ENCODE measurements at regions not wholly inside any gene's neighbourhood (a gene's known extent, or its start where the extent isn't known, plus 50 kb on each side); places are given as distances from the start of the nearest gene placed in this dataset.
A peak's percentile ranks its signal among the peaks of the same experiment; 100 is the strongest.
"Not testable (repeated sequence)": the region's sequence is repeated elsewhere in the genome, so short reads cannot be mapped to it uniquely, and the experiment has no call there.

- DNase-seq (ENCODE audit: low read depth, low spot score) = no peak
Observed at GRCh38 chrX:109782994-109783700, 50.1 kb upstream of the ACSL4 start.

DNA sequence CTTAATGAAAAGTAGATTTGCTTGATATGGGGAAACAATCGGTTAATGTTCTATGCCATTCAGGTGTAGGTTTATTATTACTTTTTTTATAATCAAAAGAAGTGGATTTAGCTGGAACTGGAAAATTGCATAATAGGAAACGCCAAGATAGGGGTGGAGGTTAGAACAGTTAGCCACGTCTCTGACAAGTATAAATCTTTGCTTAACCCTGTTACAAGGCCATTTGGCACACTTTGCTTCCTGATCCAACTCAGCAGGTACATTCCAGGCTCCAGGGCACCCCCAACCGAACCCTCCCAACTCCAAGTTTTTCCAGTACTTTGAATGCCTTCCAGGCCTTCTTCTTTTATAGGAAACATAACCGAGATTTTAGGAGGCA is 50.6 kb upstream of the ACSL4 start:
- no peak for DNase-seq (ENCODE audit: low read depth, low spot score)

DNA sequence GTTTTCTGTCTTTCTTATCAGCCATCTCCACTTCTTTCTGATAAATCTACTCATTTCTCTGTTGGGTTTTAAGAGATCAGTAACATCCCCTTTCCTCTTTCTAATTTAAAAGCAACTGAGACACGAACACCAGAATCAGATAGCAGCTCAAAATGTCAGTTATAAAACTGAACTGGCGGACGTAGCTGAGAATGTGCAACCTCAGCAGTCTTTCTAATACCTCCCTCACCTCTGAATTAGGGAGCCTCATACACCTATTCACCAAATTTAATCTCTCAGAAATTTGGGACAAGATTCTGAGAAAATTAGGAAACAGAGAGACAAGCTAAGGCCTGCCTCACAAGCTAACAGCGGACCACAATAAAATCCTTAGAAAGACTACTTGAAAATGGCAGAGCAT is 52.0 kb upstream of the ACSL4 start:
- no peak for DNase-seq (ENCODE audit: low read depth, low spot score)

DNA sequence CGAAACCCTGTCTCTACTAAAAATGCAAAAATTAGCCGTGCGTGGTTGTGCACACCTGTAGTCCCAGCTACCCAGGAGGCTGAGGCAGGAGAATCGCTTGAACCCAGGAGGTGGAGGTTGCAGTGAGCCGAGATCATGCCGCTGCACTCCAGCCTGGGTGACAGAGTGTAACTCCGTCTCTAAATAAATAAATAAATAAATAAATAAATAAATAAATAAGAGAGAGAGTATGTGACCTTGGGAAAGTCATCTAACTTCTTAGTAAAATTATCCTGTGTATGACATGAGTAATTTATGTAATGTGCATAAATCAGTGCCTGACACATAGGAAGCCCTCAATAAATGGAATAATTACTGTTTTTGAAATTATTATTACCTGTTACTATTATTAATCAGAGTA is 57.5 kb upstream of the ACSL4 start:
- DNase-seq (ENCODE audit: low read depth, low spot score) = not testable (repeated sequence)

DNA sequence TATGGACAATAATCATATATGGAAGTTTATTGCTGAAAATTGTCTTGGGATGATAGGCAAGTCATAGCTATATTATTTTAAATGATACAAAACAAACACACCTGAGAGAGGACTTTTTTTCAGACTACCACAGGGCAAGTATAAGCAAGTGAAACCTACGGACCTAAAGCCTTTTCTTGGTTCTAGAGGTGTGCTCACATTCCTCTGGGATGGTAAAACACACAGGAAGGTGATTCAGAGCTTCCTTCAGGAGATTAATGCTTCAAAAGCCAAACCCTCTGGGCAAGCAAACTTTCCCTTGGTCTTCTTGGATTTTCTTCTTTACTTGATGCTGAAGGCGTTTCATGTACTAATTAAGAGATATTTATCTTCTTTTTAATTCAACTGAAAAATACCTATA is 60.1 kb upstream of the ACSL4 start:
- DNase-seq (ENCODE audit: low read depth, low spot score) = no peak

- no peak for DNase-seq (ENCODE audit: low read depth, low spot score)
Observed at GRCh38 chrX:109795682-109796081, 62.6 kb upstream of the ACSL4 start.

DNA sequence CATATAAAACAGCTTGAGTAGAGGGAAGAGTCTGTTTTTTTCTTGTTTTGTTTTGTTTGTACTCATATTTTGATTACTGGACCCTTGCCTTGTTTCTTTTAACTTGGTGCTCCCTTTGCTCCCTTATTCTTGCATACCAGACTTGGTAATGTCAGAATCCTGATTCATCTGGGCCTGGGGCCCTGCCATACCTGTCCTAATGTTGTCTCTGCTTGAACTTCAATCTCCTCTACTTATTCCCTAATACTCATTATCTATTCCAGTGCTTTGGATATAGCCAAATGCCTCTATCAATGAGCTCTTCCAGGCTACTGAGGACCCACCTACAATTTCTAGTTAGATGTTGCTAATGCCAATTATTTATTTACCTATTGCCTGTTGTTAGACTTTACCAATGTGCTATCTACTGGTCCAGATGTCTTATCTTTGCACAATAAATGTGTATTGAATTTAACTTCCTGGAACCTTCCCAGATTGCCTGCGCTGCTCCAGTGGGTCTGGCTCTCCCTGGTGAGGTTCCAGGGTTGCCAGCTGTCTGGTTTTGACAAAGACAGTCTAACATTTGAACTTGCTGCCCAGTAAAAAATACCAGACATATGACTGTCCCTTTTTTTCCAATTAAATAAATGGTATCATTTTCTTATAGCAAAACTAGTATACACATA is 64.4 kb upstream of the ACSL4 start:
- DNase-seq (ENCODE audit: low read depth, low spot score) = no peak

DNA sequence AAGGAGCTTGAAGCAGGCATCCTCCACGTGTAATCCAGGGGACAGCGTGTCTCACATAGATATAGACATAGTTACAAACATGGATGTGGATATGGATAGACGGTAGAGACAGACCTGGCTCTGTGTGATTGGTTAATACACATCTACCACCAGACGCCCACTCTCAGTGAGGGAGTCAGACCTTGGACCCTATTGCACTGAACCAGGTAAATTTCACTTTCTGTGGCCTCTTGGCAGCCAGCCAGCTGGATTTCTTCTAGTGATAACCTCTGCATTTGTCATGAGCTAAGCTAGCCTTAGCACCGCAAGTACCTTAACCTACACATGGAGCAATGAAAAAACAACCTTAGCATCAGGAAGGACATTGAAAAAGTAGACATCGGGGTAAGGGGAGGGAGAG is 79.2 kb upstream of the ACSL4 start:
- DNase-seq (ENCODE audit: low read depth, low spot score) = no peak

DNA sequence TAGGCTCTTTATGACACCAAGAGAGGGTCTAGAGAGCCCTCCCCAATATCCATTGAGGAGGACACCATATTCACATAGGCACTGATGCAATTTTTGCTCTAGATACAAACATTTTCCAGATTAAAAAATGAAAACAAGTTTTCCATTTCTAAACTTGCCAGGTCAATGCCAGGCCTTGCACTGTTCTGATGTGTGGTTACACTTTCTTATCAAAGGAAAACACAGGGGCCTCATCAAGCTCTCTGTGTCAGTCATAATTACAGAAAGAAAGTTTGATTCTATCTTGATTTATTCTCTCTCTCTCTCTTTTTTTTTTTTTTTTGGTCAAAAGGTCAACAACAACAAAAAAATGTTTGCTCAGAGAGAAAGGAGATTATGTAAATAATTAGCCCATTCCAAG is 80.2 kb upstream of the ACSL4 start:
- DNase-seq (ENCODE audit: low read depth, low spot score) = no peak

DNA sequence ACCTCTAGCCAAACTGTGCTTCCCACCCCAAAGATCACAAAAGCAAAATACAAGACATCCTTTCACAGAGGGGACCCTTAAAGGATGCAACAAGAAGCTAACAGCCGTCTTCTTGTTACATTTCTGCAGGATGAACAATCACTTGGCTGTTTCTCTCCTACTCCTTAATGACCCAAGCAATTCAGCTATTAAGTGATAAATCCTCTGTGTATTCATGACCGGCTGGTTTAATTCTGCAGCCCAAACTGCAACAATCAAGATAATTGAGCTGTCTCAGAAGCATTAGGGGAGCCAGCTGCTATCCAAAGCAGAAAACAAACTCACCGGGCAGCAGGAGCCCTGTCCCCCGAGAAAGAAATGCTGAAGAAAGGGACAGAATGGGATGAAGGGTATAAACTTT is 85.9 kb upstream of the ACSL4 start:
- DNase-seq (ENCODE audit: low read depth, low spot score) = no peak

DNA sequence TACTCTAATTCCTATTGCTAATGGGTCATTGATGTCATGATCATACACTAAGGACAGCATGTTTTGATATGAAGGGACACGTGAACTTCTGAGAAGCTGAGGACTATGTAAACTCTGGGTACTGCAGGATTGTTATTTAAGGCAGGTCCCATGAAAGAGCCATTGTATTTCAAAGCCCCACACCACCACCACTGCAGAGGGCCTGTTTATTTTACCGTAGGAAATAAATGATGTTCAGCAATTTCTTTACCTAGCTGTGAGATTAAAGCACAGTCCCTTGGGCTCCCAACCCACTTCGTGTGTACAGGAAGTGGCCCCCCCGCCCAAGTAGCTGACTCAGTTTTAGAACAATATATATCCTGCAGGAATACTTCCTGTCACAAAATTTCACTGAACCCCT is 89.8 kb upstream of the ACSL4 start:
- DNase-seq (ENCODE audit: low read depth, low spot score) = no peak

GRCh38 chrX:109826954-109827708 is 94.1 kb upstream of the ACSL4 start:
- peak; percentile 77 for DNase-seq (ENCODE audit: low read depth, low spot score)

GRCh38 chrX:109827772-109828171 is 94.7 kb upstream of the ACSL4 start:
- no peak for DNase-seq (ENCODE audit: low read depth, low spot score)

DNA sequence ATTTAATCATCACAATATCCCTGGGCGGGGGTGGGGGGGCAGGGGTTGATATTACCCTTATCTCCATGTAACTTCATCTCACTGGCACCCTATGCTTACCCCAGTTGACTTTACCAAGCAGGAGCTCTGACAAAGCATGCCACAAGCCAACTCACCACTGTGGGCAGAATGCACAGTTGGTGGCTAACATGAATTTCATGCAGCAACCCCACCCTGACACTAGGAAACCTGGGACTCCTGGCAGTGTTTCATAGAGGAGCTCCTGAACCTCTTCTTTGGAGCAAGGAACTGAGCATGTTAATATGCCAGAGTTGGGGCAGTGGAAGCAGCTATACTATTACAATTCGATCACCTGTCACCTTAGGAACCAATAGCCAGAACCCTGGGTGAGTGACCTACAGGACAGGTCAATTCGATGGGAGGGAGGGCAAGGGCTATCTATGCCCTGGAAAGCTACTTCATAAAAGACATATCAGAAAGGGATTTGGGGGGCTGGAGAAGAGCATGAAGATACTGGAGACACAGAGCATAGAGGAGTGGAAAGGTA is 97.2 kb upstream of the ACSL4 start:
- DNase-seq (ENCODE audit: low read depth, low spot score) = no peak

DNA sequence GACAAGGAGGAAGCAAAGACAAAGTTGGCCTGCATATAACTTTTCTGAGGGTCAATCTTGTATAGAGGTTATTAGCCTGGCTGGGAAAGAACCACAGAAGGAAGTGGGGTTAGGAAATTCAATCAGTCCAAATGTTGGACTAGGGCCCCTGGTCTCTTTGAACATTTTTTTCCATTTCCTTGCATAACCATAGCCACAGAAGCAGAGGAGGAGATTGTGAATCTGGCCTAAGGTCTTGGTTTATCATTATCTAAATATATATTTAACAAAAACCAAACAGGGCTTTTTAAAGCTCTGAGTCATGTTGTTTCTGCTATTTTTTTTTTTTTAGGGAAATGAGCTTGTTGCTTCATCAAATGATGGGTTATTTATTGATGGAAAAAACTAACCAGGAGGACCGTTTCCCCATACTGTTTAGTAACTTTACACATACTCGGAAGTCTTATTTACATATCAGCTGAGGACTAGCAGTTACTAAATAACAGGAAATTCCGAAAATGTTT is 97.7 kb upstream of the ACSL4 start:
- no peak for DNase-seq (ENCODE audit: low read depth, low spot score)

DNA sequence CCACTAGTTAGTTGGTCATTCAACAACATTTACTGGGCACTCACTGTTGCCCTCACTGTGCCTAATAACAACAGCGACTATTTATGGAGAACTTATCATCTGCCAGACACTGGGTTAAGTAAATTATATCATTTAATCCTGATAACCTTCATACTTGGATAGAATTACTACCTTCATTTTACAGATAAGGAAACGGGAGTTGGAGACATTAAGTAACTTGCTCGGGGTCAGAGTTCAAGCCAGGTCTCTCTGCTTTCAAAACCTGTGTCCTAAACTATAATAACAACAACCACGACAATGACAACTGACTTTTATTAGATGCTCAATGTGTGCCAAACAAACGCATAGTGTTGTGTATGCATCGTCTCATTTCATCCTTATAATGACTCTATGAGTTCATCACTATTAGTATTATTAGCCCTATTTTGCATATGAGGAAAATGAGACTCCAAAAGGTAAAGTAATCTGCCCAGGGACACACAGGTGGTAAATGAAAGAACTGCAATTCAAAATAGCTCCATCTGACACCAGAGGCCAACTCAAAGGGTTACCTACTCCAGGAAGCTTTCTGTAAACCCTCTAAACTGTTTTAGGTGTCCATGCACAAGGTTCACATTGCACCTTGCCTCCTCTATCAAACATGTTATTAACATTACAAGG is 98.4 kb upstream of the ACSL4 start:
- DNase-seq (ENCODE audit: low read depth, low spot score) = no peak

DNA sequence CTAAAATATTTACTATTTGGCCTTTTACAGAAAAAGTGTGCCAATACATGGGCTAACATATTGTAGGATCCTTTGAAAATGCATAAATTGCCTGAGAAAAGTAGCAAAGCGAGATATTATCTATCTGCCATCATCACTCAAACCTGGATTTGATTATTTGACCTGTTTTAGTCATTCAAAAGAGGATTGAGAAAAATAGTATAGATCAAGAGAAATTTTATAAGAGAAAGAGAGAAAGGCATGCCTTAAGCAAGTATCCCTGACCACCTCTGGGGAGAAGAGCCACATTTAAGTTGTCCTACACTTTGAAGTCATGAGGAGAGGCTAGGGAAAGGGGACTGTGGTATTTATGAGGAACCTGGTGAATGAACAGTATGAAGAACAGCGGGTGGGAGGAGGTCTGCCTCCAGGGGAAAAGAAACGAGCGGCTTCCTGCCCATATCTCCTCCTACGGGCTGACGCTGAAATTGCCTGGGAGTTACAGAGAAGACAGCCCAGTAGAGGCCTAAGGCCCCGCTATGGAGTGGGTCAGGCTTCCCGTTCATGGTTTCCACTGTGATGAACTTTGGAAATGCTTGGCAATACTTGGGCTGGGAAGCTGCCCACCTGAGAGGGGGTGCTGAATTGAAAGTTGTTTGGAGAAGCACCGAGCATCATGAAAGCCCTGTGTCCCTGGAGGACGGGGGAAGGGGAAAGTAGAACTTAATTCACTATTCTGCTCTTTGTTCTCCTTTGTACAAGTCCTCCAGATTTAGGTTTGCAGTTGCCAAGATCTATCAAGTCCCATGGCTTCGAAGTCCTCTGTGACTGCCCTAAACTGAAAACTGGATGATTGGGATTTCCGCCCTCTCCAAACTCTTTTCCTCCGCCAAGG is 106.9 kb upstream of the ACSL4 start:
- peak; percentile 95 for DNase-seq (ENCODE audit: low read depth, low spot score)

- peak; percentile 60 for DNase-seq (ENCODE audit: low read depth, low spot score)
Observed at GRCh38 chrX:109840585-109840984, 107.5 kb upstream of the ACSL4 start.

DNA sequence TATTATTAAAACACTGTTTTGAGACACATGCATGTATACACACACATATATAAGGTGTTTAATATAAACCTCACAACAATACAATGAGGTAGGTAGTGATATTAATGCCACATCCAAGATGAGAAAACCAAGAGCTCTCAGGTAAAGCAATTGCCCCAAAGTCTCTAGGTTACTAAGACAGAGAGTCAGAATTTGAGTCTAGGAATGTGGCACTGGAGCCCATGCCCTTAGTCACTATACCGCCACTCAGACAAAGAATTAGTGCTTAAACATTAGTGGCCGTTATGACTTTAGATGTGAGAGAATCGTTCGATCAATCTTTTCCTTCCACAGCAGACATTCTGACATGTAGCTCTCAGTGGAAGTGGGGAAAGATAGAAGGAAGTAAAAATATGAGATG is 108.2 kb upstream of the ACSL4 start:
- DNase-seq (ENCODE audit: low read depth, low spot score) = no peak

DNA sequence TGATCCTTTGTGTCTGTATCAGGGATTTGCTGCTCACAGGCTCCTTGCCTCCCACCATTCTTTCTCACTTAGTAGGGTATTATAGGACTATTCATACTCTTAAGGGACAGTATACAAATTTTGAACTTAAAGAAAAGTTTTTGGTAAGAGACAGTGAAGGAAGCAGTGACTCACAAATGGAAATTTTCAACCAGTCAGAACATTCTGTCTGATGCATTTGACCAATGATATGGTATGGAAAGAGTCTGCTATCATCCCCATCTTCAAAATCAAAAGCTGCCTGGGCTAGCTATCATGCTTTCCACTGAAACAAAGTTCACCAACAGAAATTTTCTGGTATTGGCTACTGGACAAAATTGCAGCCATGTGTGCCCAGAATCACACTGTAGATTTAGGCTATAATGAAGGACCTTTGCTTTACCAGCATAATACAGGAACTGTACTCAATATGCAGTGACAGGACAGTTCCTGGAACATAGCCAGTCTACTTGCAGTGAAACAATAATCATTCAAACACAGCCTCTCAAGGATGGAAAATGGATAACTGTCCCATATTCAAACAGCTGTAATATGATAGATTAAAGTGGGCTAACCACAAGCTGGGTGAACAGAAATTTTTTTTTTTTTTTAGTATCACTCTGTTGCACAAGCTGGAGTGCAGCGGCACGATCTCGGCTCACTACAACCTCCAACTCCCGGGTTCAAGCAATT is 109.0 kb upstream of the ACSL4 start:
- DNase-seq (ENCODE audit: low read depth, low spot score) = no peak
